Upper lobe of left lung (tissue), 4 donors: ENCODE measurements at regions not wholly inside any gene's neighbourhood (a gene's known extent, or its start where the extent isn't known, plus 50 kb on each side); places are given as distances from the start of the nearest gene placed in this dataset.

Experiments used
- EP300 ChIP-seq, 4 donors: sonication (generic); formaldehyde crosslinking; IDR thresholded peaks; one replicate each; pipeline ENCODE4 v1.5.1; 2017; ENCODE audit warnings: antibody characterized with exemption in 4 of 4, control low read depth in 2 of 4
- POLR2AphosphoS5 ChIP-seq, 2 donors: sonication (generic); formaldehyde crosslinking; IDR thresholded peaks; one replicate each; pipeline ENCODE4 v1.5.1; 2017; ENCODE audit warnings: antibody characterized with exemption in 2 of 2
- TF ChIP-seq, protein P1 (sequence below), 6 experiments: fragments of 450-650 bp in 4 of 6; fragments of 200-600 bp in 2 of 6; sonication (generic) in 2 of 6; IDR thresholded peaks; one replicate each; pipeline ENCODE4 v1.5.1; 2016 to 2019; ENCODE audit warnings: antibody characterized with exemption in 6 of 6

DNA sequence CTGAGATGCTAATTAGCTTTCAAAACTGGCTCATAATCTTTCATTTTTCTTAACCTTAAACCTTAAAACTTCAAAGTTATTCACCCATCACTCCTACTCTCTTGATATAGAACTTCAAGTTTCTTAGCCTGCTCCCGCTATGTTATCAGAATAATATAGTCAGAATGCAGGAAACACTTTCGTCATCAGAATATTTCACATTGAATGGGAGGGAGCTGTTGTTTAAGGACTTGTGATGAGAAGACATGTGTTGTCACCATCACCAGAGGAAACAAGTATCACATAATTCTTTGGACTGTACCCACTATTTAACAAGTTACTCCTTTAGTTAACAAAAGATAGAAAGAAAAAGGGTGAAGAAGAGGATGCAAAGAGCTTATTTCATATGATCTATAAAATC is 65.0 kb upstream of the FNDC3A start:
- TF ChIP-seq, protein P1, sequence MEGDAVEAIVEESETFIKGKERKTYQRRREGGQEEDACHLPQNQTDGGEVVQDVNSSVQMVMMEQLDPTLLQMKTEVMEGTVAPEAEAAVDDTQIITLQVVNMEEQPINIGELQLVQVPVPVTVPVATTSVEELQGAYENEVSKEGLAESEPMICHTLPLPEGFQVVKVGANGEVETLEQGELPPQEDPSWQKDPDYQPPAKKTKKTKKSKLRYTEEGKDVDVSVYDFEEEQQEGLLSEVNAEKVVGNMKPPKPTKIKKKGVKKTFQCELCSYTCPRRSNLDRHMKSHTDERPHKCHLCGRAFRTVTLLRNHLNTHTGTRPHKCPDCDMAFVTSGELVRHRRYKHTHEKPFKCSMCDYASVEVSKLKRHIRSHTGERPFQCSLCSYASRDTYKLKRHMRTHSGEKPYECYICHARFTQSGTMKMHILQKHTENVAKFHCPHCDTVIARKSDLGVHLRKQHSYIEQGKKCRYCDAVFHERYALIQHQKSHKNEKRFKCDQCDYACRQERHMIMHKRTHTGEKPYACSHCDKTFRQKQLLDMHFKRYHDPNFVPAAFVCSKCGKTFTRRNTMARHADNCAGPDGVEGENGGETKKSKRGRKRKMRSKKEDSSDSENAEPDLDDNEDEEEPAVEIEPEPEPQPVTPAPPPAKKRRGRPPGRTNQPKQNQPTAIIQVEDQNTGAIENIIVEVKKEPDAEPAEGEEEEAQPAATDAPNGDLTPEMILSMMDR (IDR thresholded peaks at IDR 0.05): no peak
- TF ChIP-seq EP300 (IDR thresholded peaks at IDR 0.05): no peak
- TF ChIP-seq POLR2AphosphoS5 (IDR thresholded peaks at IDR 0.05): no peak
